ENCODE measurements at regions not wholly inside any gene's neighbourhood (a gene's known extent, or its start where the extent isn't known, plus 50 kb on each side); places are given as distances from the start of the nearest gene placed in this dataset.

DNA sequence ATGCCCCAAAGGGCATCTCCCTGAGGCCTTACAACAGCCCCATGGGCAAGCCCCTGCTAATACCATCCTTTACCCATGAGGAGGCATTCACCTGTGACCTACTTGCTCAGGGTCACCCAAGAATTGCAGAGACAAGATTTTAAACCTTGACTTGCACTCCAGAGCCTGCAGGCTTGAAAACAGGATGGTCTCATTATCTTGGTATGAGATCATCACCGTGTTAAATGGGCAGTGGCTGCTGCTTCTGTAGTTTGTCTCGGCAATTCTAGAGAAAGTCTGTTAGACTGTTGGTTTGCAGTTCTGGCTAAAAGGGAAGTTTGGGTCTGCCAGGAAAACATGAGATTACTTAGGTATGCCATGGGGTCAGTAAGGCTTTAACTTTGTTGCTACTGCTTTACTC lies 698.9 kb downstream of the GALR1 start:
- H3K27ac Mint-ChIP-seq: no peak overlapping the region
- no peaks in the 10 kb centered on the region for H3K4me1 Mint-ChIP-seq
- H3K9me3 Mint-ChIP-seq: peaks cover 5 to 13% (median 5%) of the 10 kb centered on the region in 3 donors
- peaks cover 0 to 1% of the 10 kb centered on the region in 2 donors for H3K27me3 Mint-ChIP-seq
- CTCF ChIA-PET: no interaction called here
- Histone ChIP-seq H3K4me1 (ENCODE audit: control insufficient read depth in 1 of 2, extremely low read depth in 1 of 2, insufficient read depth in 2 of 2, low read length in 2 of 2) (no peaks in the 10 kb centered on the region), H3K4me3 (ENCODE audit: control insufficient read depth in 1 of 2, extremely low read depth in 1 of 2, low read length in 1 of 2) (no peak overlapping the region), H3K27ac (ENCODE audit: low read length) (no peak overlapping the region), H3K9me3 (no peaks in the 10 kb centered on the region), H3K36me3 (ENCODE audit: control insufficient read depth in 2 of 2, extremely low read depth in 1 of 2, insufficient read depth in 1 of 2, low read length in 1 of 2) (no peaks in the 10 kb centered on the region), H3K27me3 (replicated peaks in 1 of 2; ENCODE audit: control insufficient read depth in 2 of 2, extremely low read depth in 1 of 2, insufficient read depth in 2 of 2, low read length in 1 of 2) (no peaks in the 10 kb centered on the region)
- H3K4me3 Mint-ChIP-seq: no peak overlapping the region
- no peaks in the 10 kb centered on the region for H3K36me3 Mint-ChIP-seq
- no peak for ATAC-seq (replicated peaks in 1 of 4)
- DNase-seq: no peak
- 29% methylated on average over 1 of the region's 2 CpGs for WGBS (ENCODE audit: insufficient coverage)
- POLR2A ChIA-PET: no interaction called here

DNA sequence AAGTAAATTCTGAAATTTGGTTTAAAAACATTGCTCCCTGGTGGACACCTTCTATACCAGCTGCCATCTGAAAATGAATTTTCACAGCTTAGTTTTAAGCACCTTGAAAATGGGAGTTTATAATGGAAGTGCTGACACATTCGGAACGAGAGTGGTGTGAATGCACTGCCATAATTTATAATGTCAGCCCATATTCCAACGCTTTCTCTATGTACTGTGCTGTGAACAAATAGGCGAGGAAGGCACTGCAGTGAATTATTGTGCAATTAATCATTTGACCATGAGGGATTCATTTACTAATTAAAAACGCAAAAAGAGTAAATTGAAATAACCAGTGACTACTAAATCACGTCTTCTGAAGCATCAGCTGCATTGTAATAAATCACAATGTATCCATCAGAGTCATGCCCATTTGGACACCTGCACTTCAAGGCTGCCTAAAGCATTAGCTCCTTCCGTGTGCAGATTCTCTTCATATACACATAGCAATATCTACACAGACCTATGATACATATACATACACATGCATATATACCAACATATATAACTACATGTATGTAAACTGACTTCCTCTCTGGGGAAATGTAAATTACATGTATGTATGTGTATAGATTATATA lies 699.8 kb downstream of the GALR1 start:
- Histone ChIP-seq H3K27me3 (replicated peaks in 1 of 2; ENCODE audit: control insufficient read depth in 2 of 2, extremely low read depth in 1 of 2, insufficient read depth in 2 of 2, low read length in 1 of 2) (no peaks in the 10 kb centered on the region), H3K27ac (ENCODE audit: low read length) (no peak overlapping the region), H3K36me3 (ENCODE audit: control insufficient read depth in 2 of 2, extremely low read depth in 1 of 2, insufficient read depth in 1 of 2, low read length in 1 of 2) (no peaks in the 10 kb centered on the region), H3K9me3 (no peaks in the 10 kb centered on the region), H3K4me1 (ENCODE audit: control insufficient read depth in 1 of 2, extremely low read depth in 1 of 2, insufficient read depth in 2 of 2, low read length in 2 of 2) (no peaks in the 10 kb centered on the region), H3K4me3 (ENCODE audit: control insufficient read depth in 1 of 2, extremely low read depth in 1 of 2, low read length in 1 of 2) (no peak overlapping the region)
- WGBS (ENCODE audit: insufficient coverage): 90% methylated on average over 3 of the region's 7 CpGs
- H3K36me3 Mint-ChIP-seq: no peaks in the 10 kb centered on the region
- H3K27me3 Mint-ChIP-seq: peaks cover 0 to 1% of the 10 kb centered on the region in 2 donors
- H3K27ac Mint-ChIP-seq: no peak overlapping the region
- no peaks in the 10 kb centered on the region for H3K4me1 Mint-ChIP-seq
- POLR2A ChIA-PET: no interaction called here
- no peak overlapping the region for H3K4me3 Mint-ChIP-seq
- H3K9me3 Mint-ChIP-seq: peaks cover 5 to 18% (median 8%) of the 10 kb centered on the region in 3 donors
- DNase-seq: no peak
- CTCF ChIA-PET: no interaction called here
- ATAC-seq (replicated peaks in 1 of 4): no peak

DNA sequence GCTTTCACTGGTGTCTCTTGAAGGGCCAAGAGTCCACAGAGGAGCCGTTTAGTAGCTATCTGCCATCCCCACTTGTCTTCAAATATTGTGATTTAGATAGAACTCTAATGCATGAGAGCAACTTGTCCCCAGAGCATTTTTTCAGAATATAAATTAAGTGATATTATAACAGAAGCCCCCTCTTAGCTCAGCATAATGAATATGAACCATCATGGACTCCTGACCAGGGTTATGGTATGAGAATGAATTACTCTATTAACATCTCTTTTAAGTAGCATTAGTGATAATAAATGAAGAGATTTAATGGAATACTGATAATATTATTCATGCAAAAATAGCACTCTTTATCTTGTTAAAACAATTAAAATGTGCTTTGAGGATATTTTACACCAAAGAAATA lies 709.6 kb downstream of the GALR1 start:
- no CpG with 5 or more reads among the region's 1 CpG for WGBS (ENCODE audit: insufficient coverage)
- DNase-seq: no peak

DNA sequence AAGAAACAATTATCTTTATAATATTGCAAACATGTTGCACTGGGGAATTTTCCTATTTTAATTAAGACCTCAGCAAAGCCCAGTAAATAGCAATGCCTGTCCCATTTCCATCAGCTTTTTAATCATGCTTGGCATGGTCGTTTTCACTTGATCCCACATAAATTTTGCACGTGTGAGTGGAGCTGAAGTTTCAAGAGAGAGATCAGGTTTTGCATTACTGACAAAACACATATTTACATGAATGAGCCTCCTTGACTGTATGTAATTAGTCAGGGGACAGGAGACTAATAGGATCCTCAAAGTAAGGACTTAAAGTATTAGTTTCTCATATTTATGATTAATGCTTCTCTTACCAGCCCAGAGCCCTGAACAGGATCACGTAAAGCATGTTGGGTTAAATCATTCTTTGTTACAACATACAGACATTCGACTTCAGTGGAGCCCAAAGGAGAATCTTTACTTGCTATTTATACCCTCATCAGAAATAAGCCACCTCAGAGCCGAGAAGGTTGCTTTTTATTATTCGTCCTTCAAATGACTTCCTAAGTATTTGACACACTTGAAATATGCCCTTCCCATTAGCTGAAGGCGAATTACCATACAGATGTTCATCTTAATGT lies 711.3 kb downstream of the GALR1 start:
- Histone ChIP-seq H3K27ac (ENCODE audit: low read length) (no peak overlapping the region), H3K4me1 (ENCODE audit: control insufficient read depth in 1 of 2, extremely low read depth in 1 of 2, insufficient read depth in 2 of 2, low read length in 2 of 2) (no peaks in the 10 kb centered on the region), H3K4me3 (ENCODE audit: control insufficient read depth in 1 of 2, extremely low read depth in 1 of 2, low read length in 1 of 2) (no peak overlapping the region), H3K36me3 (ENCODE audit: control insufficient read depth in 2 of 2, extremely low read depth in 1 of 2, insufficient read depth in 1 of 2, low read length in 1 of 2) (no peaks in the 10 kb centered on the region), H3K9me3 (no peaks in the 10 kb centered on the region), H3K27me3 (replicated peaks in 1 of 2; ENCODE audit: control insufficient read depth in 2 of 2, extremely low read depth in 1 of 2, insufficient read depth in 2 of 2, low read length in 1 of 2) (peaks cover 0 to 2% of the 10 kb centered on the region in 2 experiments)
- no peak overlapping the region for H3K4me3 Mint-ChIP-seq
- peaks cover 0 to 7% of the 10 kb centered on the region in 2 donors for H3K27me3 Mint-ChIP-seq
- H3K27ac Mint-ChIP-seq: no peak overlapping the region
- no peaks in the 10 kb centered on the region for H3K36me3 Mint-ChIP-seq
- DNase-seq (no peak), ATAC-seq (replicated peaks in 1 of 4) (no peak)
- POLR2A ChIA-PET: interaction anchor here in 1 of 2 donors (0.7 kb wide), 1 partner anchor 36 kb away, joined by 4 read pairs; no protein-coding TSS in a partner anchor
- CTCF ChIA-PET: no interaction called here
- WGBS (ENCODE audit: insufficient coverage): 49% methylated on average over 3 of the region's 7 CpGs
- no peaks in the 10 kb centered on the region for H3K4me1 Mint-ChIP-seq
- H3K9me3 Mint-ChIP-seq: peaks cover 2 to 16% (median 8%) of the 10 kb centered on the region in 3 donors

More for the DNA sequence above, 709.6 kb downstream of the GALR1 start:
- Mint-ChIP-seq H3K9me3 (peaks cover 2 to 21% (median 10%) of the 10 kb centered on the region in 3 donors), H3K4me1 (no peaks in the 10 kb centered on the region), H3K4me3 (no peak overlapping the region), H3K36me3 (no peaks in the 10 kb centered on the region), H3K27ac (no peak overlapping the region), H3K27me3 (peaks cover 0 to 7% of the 10 kb centered on the region in 2 donors)
- Histone ChIP-seq H3K4me3 (ENCODE audit: control insufficient read depth in 1 of 2, extremely low read depth in 1 of 2, low read length in 1 of 2) (no peak overlapping the region), H3K27me3 (replicated peaks in 1 of 2; ENCODE audit: control insufficient read depth in 2 of 2, extremely low read depth in 1 of 2, insufficient read depth in 2 of 2, low read length in 1 of 2) (peaks cover 0 to 2% of the 10 kb centered on the region in 2 experiments), H3K27ac (ENCODE audit: low read length) (no peak overlapping the region), H3K4me1 (ENCODE audit: control insufficient read depth in 1 of 2, extremely low read depth in 1 of 2, insufficient read depth in 2 of 2, low read length in 2 of 2) (no peaks in the 10 kb centered on the region), H3K36me3 (ENCODE audit: control insufficient read depth in 2 of 2, extremely low read depth in 1 of 2, insufficient read depth in 1 of 2, low read length in 1 of 2) (no peaks in the 10 kb centered on the region), H3K9me3 (no peaks in the 10 kb centered on the region)
- ChIA-PET CTCF (no interaction called here), POLR2A (no interaction called here)
- no peak for ATAC-seq (replicated peaks in 1 of 4)

DNA sequence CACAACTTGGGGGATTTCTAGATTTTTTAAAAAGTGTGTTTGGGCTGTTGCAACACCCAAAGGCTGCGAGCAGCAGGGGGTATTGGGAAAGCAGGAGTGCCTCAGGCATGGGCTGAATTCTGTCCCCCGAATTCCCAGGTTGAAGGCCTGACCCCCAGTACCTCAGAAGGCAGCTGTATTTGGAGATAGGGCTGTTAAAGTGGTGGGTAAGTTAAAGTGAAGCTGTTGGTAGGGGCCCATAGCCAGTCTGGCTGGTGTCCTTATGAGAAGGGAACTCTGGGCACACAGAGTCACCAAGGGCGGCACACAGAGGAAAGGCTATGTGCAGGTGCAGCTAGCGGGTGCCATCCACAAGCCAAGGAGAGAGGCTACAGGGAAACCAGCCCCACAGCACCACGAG lies 717.4 kb downstream of the GALR1 start:
- H3K27ac ChIP-seq (ENCODE audit: low read length): no peak overlapping the region
- peaks cover 0 to 12% of the 10 kb centered on the region in 2 donors for H3K27me3 Mint-ChIP-seq
- H3K9me3 Mint-ChIP-seq: peaks cover 0 to 4% (median 0%) of the 10 kb centered on the region in 3 donors
- CTCF ChIA-PET: no interaction called here
- POLR2A ChIA-PET: no interaction called here
- 48% methylated on average over 4 of the region's 5 CpGs for WGBS (ENCODE audit: insufficient coverage)
- no peaks in the 10 kb centered on the region for H3K9me3 ChIP-seq
- no peak overlapping the region for H3K4me3 Mint-ChIP-seq
- H3K36me3 Mint-ChIP-seq: no peaks in the 10 kb centered on the region
- no peak overlapping the region for H3K4me3 ChIP-seq (ENCODE audit: control insufficient read depth in 1 of 2, extremely low read depth in 1 of 2, low read length in 1 of 2)
- no peaks in the 10 kb centered on the region for H3K36me3 ChIP-seq (ENCODE audit: control insufficient read depth in 2 of 2, extremely low read depth in 1 of 2, insufficient read depth in 1 of 2, low read length in 1 of 2)
- no peak overlapping the region for H3K27ac Mint-ChIP-seq
- no peak for ATAC-seq (replicated peaks in 1 of 4)
- peaks cover 0 to 5% of the 10 kb centered on the region in 2 experiments for H3K27me3 ChIP-seq (replicated peaks in 1 of 2; ENCODE audit: control insufficient read depth in 2 of 2, extremely low read depth in 1 of 2, insufficient read depth in 2 of 2, low read length in 1 of 2)
- no peaks in the 10 kb centered on the region for H3K4me1 ChIP-seq (ENCODE audit: control insufficient read depth in 1 of 2, extremely low read depth in 1 of 2, insufficient read depth in 2 of 2, low read length in 2 of 2)
- DNase-seq: no peak
- no peaks in the 10 kb centered on the region for H3K4me1 Mint-ChIP-seq

DNA sequence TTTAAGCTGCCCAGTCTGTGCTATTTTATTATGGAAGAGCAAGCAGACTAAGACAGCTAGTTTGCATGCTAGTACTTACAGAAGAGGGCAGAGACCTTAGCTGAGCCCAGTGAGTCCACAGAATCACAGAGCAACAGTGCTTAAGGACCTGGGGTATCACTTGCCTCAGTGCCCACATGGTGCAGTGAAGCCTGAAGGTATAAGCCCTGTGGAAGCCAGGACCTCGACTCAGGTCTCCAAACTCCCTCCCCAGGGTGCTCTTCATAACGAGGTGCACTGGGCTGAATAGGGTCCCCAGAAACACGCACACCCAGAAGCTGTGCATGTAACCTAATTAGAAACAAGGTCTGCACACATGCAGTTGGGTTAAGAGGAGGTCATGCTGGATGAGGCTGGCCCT lies 718.1 kb downstream of the GALR1 start:
- Mint-ChIP-seq H3K4me1 (no peaks in the 10 kb centered on the region), H3K36me3 (no peaks in the 10 kb centered on the region), H3K4me3 (no peak overlapping the region), H3K27ac (no peak overlapping the region), H3K27me3 (peaks cover 0 to 7% of the 10 kb centered on the region in 2 donors), H3K9me3 (peaks cover 0 to 4% (median 0%) of the 10 kb centered on the region in 3 donors)
- ChIA-PET CTCF (no interaction called here), POLR2A (no interaction called here)
- Histone ChIP-seq H3K4me1 (ENCODE audit: control insufficient read depth in 1 of 2, extremely low read depth in 1 of 2, insufficient read depth in 2 of 2, low read length in 2 of 2) (no peaks in the 10 kb centered on the region), H3K9me3 (no peaks in the 10 kb centered on the region), H3K27me3 (replicated peaks in 1 of 2; ENCODE audit: control insufficient read depth in 2 of 2, extremely low read depth in 1 of 2, insufficient read depth in 2 of 2, low read length in 1 of 2) (peaks cover 0 to 8% of the 10 kb centered on the region in 2 experiments), H3K36me3 (ENCODE audit: control insufficient read depth in 2 of 2, extremely low read depth in 1 of 2, insufficient read depth in 1 of 2, low read length in 1 of 2) (no peaks in the 10 kb centered on the region), H3K27ac (ENCODE audit: low read length) (no peak overlapping the region), H3K4me3 (ENCODE audit: control insufficient read depth in 1 of 2, extremely low read depth in 1 of 2, low read length in 1 of 2) (no peak overlapping the region)
- WGBS (ENCODE audit: insufficient coverage): 86% methylated on average over 1 of the region's 3 CpGs
- peak in 1 of 4 experiments; percentile 45 for ATAC-seq (replicated peaks in 1 of 4)
- no peak for DNase-seq
